ENCODE measurements at regions not wholly inside any gene's neighbourhood (a gene's known extent, or its start where the extent isn't known, plus 50 kb on each side); places are given as distances from the start of the nearest gene placed in this dataset.
"Not testable (repeated sequence)": the region's sequence is repeated elsewhere in the genome, so short reads cannot be mapped to it uniquely, and the experiment has no call there.

DNA sequence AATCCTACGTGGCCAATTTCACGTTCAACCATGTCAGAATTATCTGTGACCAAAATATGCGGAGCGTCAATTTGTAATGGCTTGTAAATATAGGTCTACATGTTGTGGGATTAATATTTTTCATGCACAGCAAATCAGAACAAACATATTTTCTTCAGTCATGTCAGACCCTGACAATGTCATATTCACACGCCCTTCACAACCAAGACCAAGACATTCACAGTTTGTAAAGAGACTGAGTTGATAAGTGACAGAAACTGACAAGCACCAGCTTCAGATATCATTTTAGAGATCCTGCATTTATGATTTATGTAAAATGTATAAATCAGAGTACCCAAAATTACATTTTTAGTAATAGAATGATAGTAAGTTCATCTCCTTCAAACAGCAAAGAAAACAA, 57.3 kb upstream of the NOVA1 start:
- DNase-seq = no peak

DNA sequence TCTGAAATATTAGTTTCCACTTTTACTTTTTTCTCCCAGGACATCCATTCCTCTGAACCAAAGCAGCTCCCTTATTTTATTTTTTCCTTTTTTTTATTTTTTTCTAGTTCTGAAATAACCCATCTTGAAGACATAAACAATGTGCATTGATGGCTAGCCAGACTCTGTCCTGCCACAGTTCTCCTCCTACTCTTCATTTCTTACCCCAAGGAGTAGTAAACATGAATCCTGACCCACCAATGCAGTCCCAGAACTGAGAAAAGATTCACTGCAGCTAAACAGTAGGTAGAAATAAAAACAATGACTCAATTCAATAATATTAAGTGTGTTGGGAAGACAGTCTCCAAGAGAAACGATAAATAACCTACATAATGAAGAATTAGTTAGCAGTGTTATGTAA, 65.7 kb upstream of the NOVA1 start:
- no peak for DNase-seq

- DNase-seq = not testable (repeated sequence)
These were observed 81.0 kb upstream of the NOVA1 start for GRCh38 chr14:26678732-26679420.

DNA sequence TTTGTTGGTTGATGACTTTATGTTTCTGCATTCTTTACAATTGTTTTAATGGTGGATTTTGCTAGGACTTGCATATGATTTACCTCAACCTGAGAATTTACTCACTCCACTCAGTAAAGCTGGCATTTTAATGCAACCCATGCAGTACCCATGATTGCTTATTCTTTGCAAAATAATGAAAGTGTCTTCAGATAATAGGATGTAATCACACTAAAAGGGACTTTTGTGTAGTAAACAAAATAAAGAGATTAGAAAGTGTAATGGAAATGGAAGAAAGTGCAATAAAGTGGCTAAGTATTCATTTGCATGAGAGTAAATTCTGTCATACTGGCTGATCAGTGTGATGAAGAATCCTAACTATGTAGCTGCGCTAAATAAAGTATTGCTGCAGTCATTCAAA, 87.6 kb upstream of the NOVA1 start:
- no peak for DNase-seq

GRCh38 chr14:26687301-26687837, 89.5 kb upstream of the NOVA1 start:
- no peak for DNase-seq

- DNase-seq = no peak
These were observed 96.7 kb upstream of the NOVA1 start for GRCh38 chr14:26694521-26694920.

DNA sequence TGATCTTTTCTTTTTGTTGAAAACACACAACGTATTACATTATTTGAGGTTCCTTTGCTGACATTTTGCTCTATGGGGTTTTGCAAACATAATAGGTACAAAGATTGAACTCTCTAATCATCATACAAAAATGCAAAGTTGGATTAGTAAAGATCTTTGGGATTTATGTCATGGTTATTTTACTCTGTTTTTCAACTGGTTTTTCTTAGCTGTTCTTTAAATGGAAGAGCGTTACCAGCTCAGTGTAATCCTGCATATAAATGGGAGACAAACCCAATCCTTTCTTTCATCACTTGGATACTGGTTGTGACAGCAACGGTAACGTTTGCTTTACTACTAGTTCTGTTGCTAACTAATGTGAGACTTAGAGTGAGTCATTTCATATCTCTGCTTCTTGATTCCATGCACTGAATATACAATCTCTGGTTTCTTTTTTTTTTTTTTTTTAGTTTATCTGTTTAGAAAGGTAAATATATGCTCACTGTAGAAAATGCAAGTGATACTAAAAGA, 104.9 kb upstream of the NOVA1 start:
- DNase-seq = no peak

DNA sequence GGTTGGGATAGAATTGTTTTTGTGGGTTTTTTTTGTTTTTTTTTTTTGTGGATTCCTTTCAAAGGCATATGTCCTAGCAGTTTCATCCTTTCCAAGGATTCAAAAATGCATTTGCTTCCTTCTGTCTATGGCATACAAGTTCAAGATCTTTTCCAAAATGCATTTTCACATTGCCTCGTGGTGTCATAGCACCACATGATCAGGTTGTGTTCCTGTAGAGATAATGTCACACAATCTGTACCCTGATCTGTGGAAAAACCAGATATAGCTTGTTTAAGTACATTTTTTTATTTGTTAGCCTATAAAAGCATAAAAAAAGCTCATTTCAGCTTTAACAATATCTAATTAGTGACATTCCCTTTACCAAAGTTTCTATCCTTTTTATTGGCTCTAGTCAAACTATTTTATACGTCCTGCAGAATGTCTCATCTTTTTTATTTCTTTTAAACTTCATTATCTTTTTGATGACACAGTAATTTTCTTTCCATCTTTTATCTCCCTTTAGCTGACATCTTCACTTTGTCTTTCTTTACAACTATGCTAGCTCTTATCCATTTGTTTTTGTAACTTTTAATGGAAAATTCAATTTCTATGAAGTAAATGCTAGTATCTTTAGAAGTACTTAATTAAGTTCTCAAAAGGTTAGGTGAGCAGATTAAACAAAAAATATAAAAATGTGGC, 106.0 kb upstream of the NOVA1 start:
- DNase-seq = no peak

DNA sequence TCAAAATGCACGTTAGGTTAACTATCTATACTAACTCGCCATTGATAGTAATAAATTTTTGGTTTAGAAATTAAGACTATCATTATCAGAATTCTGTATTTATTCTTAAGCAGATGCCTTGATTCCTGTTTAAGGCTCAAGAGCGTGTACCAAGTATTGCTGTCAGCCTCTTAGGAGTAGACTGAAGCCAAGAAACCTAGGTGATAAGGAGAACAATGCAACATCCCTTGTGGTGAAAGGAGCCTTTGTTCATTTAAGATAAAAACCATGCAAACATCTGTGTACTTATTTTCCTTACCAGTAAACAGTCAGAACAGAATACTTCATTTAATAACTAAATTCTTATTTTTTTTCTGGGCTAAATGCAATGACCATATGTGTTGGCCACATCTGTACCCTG, 109.4 kb upstream of the NOVA1 start:
- DNase-seq = no peak

DNA sequence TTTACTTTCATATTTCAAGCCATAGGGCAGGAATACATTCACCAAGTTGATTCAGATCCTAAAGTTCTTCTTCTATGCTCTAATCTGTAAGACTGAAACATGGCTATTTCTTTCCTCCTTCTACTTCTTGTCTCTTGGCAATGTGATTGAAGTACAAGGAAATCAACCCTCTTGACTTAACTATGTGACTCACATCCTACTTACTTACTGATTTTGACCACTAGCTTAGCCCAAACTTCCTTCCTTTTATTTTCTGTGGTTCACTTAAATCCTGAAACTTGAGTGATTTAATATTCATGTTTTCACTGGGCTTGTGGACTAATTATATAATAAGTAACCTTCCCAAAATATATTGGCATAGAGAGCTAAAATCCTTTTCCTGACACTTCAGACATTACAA, 111.2 kb upstream of the NOVA1 start:
- no peak for DNase-seq

GRCh38 chr14:26719514-26719913, 121.7 kb upstream of the NOVA1 start:
- no peak for DNase-seq

- no peak for DNase-seq
These were observed 124.4 kb upstream of the NOVA1 start for GRCh38 chr14:26722258-26722657.

DNA sequence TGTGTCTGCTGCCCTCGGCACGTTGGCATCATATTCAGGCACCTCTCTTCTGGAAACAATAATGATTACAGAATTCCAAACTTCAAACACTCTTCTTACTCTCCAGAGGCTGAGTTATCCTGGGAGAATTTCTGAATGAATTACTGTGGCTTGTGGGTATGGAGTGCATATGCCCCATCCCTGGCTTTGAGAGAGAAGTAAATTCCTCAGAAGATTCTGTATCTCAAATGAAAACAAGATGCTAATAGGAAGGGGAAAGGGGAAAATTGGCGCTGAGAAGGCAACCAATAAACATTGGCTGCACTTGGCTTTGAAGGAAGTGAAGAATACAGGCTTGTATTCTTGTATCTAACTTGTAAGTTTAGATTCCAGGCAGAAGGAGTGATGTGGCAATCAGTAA, 132.0 kb upstream of the NOVA1 start:
- no peak for DNase-seq

DNA sequence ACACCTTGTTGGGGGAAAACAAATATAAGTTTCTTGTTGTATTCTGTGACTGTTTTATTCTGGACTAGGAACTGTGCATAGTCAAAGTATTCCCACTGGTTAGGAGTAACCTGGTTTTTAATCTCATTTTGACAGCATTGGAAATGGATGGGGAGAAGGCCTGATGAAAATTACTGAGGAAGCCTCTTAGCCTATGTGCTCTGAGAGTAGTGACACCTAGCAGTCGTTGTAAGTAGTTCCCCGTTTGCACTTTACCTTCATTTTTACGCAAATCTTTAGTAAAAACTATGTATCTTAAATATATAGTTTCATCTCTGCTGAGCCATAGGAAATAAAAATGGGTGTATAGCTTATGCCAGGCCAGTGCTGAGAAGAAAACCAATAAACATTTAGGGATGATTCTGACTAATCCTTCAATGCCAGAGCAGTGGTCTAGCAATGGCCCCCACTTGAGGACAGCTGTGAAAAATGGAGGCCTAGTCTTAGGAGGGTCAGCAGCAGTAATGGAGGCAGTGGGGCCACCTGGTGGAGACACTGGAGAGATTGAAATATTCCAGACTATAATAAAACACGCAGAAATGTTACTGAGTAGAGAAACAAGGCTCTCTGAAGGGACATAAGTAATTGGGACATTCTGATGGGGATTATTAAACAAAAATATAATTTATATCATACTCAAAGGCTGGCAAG, 133.2 kb upstream of the NOVA1 start:
- no peak for DNase-seq

DNA sequence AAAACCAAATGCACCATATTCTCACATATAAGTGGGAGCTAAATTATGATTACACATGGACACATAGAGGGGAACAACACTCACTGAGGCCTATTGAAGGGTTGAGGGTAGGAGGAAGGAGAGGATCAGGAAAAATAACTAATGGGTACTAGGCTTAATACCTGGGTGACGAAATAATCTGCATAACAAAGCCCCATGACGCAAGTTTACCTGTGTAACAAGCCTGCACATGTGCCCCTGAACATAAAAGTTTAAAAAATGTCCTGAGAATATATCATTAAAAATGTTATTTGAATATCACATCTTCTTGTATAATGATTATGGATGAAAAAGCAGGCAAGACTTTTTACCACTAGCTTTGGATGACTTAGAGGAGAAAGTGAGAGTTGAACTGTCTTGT, 138.0 kb upstream of the NOVA1 start:
- DNase-seq = no peak

DNA sequence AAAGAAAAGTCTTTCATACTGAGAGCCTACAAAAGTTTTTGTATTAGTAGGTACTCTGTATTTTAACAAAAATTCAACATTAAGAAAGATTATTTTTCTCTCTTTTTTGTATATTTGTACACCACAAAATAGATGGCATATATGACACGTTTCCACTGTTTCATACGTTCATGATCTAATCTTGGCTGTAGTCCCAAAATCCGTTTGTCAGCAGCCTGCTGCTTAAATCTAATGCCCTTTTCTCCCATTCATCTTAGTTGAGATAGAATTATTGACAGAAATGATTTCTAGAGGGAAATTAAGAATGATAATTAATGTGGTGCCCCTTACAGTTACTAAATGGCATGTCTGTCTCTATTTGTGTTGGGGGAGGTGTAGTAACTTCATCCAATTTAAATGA, 140.7 kb upstream of the NOVA1 start:
- no peak for DNase-seq

GRCh38 chr14:26741711-26742212, 143.9 kb upstream of the NOVA1 start:
- DNase-seq = no peak

GRCh38 chr14:26743284-26743683, 145.5 kb upstream of the NOVA1 start:
- no peak for DNase-seq

- no peak for DNase-seq
These were observed 147.1 kb upstream of the NOVA1 start for GRCh38 chr14:26744903-26745302.

- DNase-seq = no peak
These were observed 163.7 kb upstream of the NOVA1 start for GRCh38 chr14:26761532-26761931.

- no peak for DNase-seq
These were observed 167.5 kb upstream of the NOVA1 start for GRCh38 chr14:26765301-26765700.

DNA sequence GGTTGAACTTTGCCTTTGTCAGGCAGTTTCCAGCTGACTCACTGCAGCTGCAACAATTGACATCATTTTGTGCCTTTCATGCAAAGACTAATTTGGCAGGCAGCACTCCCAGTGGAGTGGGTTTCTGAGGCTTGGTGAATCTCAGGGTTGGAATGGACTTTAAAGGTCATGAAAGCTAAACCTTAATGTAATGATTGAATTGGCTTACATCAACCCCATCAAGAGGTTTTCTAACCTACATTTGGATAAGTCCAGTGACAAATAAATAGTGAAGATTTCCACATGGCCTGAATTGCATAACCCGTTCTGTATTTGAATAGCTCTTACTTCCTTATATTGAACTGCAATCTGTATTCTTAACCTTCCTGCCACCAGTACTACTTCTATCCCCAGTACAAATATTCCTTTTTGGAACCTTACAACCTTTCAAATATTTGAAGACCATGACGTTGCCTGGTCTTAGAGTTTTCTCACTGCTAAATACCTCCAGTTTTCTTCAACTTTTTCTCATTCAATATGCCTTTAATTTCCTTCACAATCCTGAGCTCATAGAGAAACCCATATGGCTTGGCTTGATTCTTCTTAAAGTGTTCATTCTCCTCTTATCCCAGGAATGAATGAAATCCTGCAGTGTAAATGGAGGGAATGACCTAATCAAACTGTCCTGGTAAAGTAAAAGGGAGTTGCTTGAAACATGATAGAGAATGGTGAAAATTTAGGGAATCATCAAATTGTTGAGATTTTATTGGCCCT, 168.1 kb upstream of the NOVA1 start:
- no peak for DNase-seq

GRCh38 chr14:26766726-26767125, 168.9 kb upstream of the NOVA1 start:
- DNase-seq = no peak
